ENCODE measurements at regions not wholly inside any gene's neighbourhood (a gene's known extent, or its start where the extent isn't known, plus 50 kb on each side); places are given as distances from the start of the nearest gene placed in this dataset.

DNA sequence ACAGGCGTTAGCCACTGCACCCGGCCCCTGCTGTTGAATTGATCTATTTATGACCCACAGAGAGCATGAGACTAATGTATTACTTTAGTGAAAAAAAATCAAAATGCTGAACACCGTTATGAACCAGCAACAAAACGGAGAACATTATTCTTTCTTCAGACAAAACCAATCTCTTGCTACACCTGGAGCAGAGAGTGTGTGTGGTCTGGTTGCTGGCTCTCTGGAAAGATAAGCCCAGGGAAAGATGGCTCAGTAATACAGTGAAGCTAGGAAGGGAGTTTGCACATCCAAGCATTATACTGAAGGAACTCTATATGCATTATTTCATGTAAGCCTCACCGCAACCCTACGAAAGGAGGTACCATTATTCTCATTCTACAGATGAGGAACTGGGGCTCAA is 117.0 kb downstream of the GLUL start:
- TF ChIP-seq, protein P1, sequence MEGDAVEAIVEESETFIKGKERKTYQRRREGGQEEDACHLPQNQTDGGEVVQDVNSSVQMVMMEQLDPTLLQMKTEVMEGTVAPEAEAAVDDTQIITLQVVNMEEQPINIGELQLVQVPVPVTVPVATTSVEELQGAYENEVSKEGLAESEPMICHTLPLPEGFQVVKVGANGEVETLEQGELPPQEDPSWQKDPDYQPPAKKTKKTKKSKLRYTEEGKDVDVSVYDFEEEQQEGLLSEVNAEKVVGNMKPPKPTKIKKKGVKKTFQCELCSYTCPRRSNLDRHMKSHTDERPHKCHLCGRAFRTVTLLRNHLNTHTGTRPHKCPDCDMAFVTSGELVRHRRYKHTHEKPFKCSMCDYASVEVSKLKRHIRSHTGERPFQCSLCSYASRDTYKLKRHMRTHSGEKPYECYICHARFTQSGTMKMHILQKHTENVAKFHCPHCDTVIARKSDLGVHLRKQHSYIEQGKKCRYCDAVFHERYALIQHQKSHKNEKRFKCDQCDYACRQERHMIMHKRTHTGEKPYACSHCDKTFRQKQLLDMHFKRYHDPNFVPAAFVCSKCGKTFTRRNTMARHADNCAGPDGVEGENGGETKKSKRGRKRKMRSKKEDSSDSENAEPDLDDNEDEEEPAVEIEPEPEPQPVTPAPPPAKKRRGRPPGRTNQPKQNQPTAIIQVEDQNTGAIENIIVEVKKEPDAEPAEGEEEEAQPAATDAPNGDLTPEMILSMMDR (IDR thresholded peaks at IDR 0.05; ENCODE audit: insufficient read depth, low read length), result no peak
- no peak for DNase-seq (ENCODE audit: low read depth)
- H3K4me3 ChIP-seq (ENCODE audit: low read depth, low read length), result no peak overlapping the region

DNA sequence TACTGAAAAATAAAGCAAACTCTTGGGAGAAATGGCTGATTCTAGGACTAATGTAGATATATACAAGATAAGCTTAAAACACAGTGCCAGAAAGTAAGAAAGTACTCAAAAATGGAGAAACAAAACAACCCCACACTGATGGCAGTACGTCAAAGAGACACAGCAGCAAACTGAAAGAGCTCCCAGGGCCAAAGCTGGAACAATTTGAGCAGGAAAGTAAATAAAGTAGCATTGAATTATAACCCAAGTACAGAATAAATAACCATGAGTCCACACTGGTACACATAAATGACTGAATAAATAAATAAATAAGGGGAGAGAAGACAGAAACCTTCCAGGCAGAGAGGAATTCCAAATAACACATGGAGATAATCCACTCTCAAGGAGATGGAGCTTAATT is 120.9 kb downstream of the GLUL start:
- DNase-seq (ENCODE audit: low read depth), result no peak
- no peak overlapping the region for H3K4me3 ChIP-seq (ENCODE audit: low read depth, low read length)
- TF ChIP-seq, protein P1 (IDR thresholded peaks at IDR 0.05; ENCODE audit: insufficient read depth, low read length), result no peak

DNA sequence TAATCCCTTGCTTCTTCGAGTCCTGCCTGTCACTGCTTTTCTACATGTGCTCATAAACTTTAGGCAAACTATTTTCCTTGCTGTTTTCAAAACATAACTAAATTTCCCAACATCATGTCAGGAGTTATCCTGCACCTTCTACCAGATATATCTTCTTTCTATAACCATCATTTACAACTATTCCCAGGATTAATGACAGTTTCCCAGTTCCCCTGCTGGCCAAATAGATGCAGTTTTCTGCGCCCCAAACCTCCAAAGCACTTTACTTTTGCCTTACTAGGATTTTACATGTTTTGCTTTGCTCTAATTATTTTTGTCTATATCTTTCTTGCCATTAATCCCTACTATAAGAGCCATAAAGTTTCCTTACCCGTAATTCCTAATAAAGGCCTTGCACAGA is 122.5 kb downstream of the GLUL start:
- no peak for DNase-seq (ENCODE audit: low read depth)
- H3K4me3 ChIP-seq (ENCODE audit: low read depth, low read length), result no peak overlapping the region
- TF ChIP-seq, protein P1 (IDR thresholded peaks at IDR 0.05; ENCODE audit: insufficient read depth, low read length), result no peak

DNA sequence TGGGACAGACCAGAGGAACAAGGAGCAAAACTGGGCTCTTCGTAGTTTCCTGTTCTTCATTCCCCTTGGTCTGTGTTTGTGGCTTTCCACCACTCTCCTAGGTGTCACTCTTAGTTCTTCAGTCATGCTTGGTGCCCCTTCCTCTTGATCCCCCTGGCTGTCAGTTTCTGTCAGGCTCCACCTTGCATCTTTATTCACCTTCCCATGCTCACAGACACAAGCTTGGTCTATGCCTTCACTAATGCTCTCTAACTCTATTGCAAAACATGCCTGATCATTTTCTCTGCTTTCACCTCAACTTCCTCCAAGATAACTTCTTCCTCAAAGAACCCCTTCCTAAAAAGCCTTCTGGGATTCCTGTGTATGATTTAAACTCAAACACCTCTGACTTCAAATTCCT is 122.9 kb downstream of the GLUL start:
- H3K4me3 ChIP-seq (ENCODE audit: low read depth, low read length), result no peak overlapping the region
- TF ChIP-seq, protein P1 (IDR thresholded peaks at IDR 0.05; ENCODE audit: insufficient read depth, low read length), result no peak
- DNase-seq (ENCODE audit: low read depth), result no peak

DNA sequence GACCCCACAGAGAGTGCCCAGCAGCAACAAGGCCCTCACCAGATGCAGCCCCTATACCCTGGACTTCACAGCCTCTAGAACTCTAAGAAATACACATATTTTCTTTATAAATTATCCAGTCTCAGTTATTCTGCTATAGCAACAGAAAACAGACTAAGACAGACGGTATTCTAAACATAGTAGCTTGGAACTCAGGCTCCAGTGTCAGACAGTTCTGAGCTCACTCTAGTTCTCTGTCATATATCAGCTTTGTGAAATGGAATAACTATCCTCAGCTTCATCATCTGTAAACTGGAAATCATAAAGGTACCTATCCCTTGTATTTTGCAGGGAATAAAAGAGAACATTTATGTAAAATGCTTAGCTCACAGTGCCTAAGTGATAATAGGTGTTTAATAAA is 127.4 kb downstream of the GLUL start:
- TF ChIP-seq, protein P1 (IDR thresholded peaks at IDR 0.05; ENCODE audit: insufficient read depth, low read length), result no peak
- no peak overlapping the region for H3K4me3 ChIP-seq (ENCODE audit: low read depth, low read length)
- no peak for DNase-seq (ENCODE audit: low read depth)

DNA sequence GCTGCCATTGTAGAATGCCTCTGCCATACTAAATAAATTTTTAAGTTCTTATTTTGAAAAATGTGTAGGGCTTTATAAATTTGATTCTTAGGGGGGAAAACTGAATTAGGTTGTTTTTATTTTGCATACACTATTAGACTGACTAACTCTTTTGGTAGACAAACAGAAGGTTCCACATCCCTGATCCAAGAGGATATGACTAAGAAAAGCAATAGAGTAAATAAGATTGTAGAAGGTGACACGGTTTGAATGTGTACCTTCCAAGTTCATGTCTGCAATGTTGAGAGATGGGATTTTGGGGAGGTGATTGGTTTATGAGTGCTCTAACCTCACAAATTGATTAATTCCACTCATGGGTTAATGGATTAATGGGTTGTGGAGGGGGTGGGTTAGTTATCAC is 127.9 kb downstream of the GLUL start:
- no peak for DNase-seq (ENCODE audit: low read depth)
- TF ChIP-seq, protein P1 (IDR thresholded peaks at IDR 0.05; ENCODE audit: insufficient read depth, low read length), result no peak
- H3K4me3 ChIP-seq (ENCODE audit: low read depth, low read length), result no peak overlapping the region

DNA sequence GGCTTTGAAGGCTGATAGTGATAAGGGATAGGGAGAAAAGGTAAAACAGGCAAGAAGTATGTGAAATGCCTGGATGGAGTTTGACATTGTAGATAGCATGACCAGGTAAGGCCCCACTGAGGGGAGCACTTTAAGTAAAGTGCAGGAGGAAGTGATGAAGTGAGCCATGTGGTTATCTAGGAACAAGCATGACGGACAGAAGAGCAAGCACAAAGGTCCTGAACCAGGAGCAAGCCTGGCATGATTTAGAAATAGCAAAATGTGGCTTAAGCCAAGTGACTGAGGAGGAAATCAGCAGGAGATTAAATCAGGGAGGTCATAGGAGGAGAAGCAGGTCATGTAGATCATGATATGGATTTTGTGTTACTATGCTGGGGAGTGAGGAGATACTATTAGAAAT is 129.2 kb downstream of the GLUL start:
- no peak overlapping the region for H3K4me3 ChIP-seq (ENCODE audit: low read depth, low read length)
- TF ChIP-seq, protein P1 (IDR thresholded peaks at IDR 0.05; ENCODE audit: insufficient read depth, low read length), result no peak
- no peak for DNase-seq (ENCODE audit: low read depth)

Data from fibroblast of the aortic adventitia (primary cell).